GM18505 (cell line): ENCODE measurements at regions not wholly inside any gene's neighbourhood (a gene's known extent, or its start where the extent isn't known, plus 50 kb on each side); places are given as distances from the start of the nearest gene placed in this dataset.
A peak's percentile ranks its signal among the peaks of the same experiment; 100 is the strongest.

Experiments used
- ATAC-seq: cut with Tn5 transposase; IDR thresholded peaks from one replicate; pipeline ENCODE4 v1.9.1; 2021; ENCODE audit not compliant: unreplicated experiment
- POLR2A ChIP-seq: IDR thresholded peaks from 4 replicates; pipeline ENCODE4 v1.6.1; 2011; ENCODE audit warnings: borderline replicate concordance; ENCODE audit not compliant: insufficient read depth, insufficient read length; ENCODE audit errors: extremely low read depth

- TF ChIP-seq POLR2A, result no peak
- no peak for ATAC-seq
These were observed 165.2 kb upstream of the PODXL start for GRCh38 chr7:131721660-131722059.

GRCh38 chr7:131720703-131721102, 164.3 kb upstream of the PODXL start:
- TF ChIP-seq POLR2A, result no peak
- no peak for ATAC-seq

GRCh38 chr7:131717181-131717580, 160.8 kb upstream of the PODXL start:
- TF ChIP-seq POLR2A, result no peak
- ATAC-seq, result no peak

- ATAC-seq, result no peak
- TF ChIP-seq POLR2A, result no peak
These were observed 142.9 kb upstream of the PODXL start for GRCh38 chr7:131699323-131699722.

GRCh38 chr7:131692131-131692960, 135.9 kb upstream of the PODXL start:
- no peak for TF ChIP-seq POLR2A
- no peak for ATAC-seq

GRCh38 chr7:131691454-131692130, 135.2 kb upstream of the PODXL start:
- no peak for ATAC-seq

GRCh38 chr7:131690441-131690840, 134.0 kb upstream of the PODXL start:
- no peak for ATAC-seq
- no peak for TF ChIP-seq POLR2A

More at GRCh38 chr7:131691454-131692130, 135.2 kb upstream of the PODXL start:
- TF ChIP-seq POLR2A, result no peak

GRCh38 chr7:131689662-131690234, 133.3 kb upstream of the PODXL start:
- TF ChIP-seq POLR2A, result no peak
- no peak for ATAC-seq

- ATAC-seq, result no peak
- TF ChIP-seq POLR2A, result no peak
These were observed 132.6 kb upstream of the PODXL start for GRCh38 chr7:131688738-131689661.

GRCh38 chr7:131687296-131687695, 130.9 kb upstream of the PODXL start:
- ATAC-seq, result no peak

GRCh38 chr7:131686833-131687232, 130.4 kb upstream of the PODXL start:
- no peak for TF ChIP-seq POLR2A
- ATAC-seq, result no peak

More at GRCh38 chr7:131687296-131687695, 130.9 kb upstream of the PODXL start:
- no peak for TF ChIP-seq POLR2A

- peak; percentile 61 for ATAC-seq
- TF ChIP-seq POLR2A, result no peak
These were observed 127.2 kb upstream of the PODXL start for GRCh38 chr7:131683536-131684125.
